GM21619 (cell line): ENCODE measurements at regions not wholly inside any gene's neighbourhood (a gene's known extent, or its start where the extent isn't known, plus 50 kb on each side); places are given as distances from the start of the nearest gene placed in this dataset.
"Not testable (repeated sequence)": the region's sequence is repeated elsewhere in the genome, so short reads cannot be mapped to it uniquely, and the experiment has no call there.

Source experiments
- ATAC-seq: cut with Tn5 transposase; IDR thresholded peaks from one replicate; pipeline ENCODE4 v1.9.1; 2021; ENCODE audit not compliant: unreplicated experiment

DNA sequence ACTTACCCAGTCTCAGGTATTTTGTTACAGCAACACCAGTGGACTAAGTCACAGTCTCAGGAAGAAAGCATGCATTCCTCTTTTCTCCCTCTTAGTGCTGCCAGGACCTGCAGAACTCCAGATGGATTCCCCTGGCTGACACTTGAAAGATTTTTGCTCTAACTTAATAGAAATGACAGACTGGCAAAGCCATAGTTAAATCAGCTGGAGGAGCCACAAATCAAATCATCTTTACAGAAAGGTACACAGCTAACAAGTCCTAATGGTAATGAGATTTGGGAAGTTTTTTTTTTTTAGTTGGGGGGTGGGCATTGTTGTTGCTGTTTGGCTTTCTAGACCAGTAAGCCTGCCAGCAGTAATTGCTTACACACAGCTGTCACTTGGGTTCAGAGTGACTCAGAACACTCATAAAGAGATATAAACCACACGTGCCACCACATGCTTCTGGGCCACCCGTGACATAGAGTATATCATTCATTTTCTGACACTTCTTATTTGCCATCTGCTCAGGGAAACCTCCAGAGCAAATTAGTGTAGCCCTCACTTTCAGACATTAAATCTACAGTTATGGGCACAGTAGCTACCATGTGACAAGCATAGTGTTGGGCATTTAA lies 72.4 kb downstream of the FH start:
- ATAC-seq = no peak

DNA sequence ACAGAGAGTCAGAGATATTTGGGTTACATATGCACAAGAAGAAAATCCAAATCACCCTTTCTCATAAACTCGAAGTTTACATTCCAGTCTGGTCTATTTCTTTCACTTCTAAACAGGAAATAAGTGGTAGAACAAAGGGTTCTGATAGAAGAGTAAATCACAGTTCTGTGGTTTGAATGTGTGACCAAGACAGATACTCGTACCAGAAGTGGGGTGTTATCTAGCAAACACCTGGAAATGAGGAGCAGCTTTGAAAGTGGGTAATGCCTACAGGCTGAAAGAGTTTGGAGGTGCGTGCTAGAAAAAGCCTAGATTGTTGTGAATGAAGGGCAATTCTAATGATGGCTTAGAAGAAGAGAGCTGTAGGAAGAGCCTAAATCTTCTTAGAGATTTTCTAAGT lies 74.7 kb downstream of the FH start:
- no peak for ATAC-seq

- no peak for ATAC-seq
These were observed 76.0 kb downstream of the FH start for GRCh38 chr1:241443561-241443960.

GRCh38 chr1:241442686-241443085 lies 76.9 kb downstream of the FH start:
- no peak for ATAC-seq

GRCh38 chr1:241440904-241441303 lies 78.7 kb downstream of the FH start:
- no peak for ATAC-seq

DNA sequence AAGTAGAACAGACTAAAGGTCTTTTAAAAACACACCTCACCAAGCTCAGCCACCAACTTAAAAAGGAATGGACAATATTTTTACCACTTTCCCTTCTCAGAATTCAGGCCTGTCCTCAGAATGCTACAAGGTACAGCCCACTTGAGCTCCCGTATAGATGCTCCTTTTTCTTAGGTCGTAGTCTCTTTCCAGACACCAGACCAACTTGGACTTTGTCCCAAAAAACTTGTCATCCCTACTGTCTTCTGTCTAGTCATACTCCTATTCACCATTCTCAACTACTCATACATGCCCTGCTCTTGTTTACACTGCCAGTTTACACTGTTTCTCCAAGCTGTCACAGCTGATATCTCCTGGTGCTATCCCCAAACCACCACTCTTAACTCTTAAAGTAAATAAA lies 80.9 kb downstream of the FH start:
- not testable (repeated sequence) for ATAC-seq

GRCh38 chr1:241432241-241432640 lies 75.2 kb upstream of the RGS7 start:
- no peak for ATAC-seq

DNA sequence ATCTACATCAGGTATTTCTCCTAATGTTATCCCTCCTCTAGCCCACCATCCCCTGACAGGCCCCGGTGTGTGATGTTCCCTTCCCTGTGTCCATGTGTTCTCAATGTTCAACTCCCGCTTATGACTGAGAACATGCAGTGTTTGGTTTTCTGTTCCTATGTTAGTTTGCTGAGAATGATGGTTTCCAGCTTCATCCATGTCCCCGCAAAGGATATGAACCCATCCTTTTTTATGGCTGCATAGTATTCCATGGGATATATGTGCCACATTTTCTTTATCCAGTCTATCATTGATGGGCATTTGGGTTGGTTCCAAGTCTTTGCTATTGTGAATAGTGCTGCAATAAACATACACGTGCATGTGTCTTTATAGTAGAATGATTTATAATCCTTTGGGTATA lies 68.1 kb upstream of the RGS7 start:
- not testable (repeated sequence) for ATAC-seq

- no peak for ATAC-seq
These were observed 67.5 kb upstream of the RGS7 start for GRCh38 chr1:241424480-241424971.

DNA sequence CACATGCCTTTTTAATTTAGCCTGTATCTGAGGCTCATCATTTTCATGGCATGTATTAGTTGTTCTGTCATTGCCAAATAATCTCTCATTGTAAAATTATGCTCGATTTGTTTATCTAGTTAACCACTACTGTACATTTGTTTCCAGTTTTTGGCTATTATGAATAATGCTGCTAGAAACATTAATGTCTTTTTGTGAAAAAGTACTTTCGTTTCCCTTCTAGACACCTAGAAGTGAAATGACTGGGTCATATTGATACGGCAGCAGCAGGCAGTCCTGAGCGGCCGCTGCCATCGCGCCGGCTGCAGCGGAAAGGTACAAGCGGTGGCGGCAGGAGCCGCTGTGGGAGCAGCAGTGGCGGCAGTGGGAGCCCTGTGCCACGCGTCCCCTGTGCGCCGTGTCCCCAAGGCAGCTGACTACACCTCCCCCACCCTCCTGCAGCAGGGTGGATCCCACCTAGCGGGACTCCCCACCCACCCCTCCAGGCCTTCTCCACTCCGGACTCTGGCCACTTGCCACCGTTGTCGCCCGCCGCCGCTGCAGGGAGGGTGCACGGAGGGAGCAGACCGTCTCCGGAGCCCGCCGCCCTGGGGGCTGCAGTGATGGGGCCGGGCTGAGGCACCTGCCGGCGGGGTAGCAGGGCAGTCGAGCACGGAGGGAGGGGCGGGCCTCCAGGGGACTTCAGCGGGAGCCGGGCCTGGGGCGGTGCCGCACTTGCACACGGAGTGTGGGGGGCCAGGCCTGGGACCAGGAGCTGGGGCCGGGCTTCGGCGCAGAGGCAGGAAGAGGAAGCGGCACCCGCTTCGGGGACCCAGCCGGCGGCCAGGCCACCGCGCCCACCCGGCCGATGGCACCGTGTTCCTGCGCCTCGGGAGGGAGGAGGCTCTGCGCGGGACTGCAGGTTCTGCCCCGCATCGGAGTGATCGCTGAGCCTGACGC lies 66.8 kb upstream of the RGS7 start:
- peak; percentile 91 for ATAC-seq

DNA sequence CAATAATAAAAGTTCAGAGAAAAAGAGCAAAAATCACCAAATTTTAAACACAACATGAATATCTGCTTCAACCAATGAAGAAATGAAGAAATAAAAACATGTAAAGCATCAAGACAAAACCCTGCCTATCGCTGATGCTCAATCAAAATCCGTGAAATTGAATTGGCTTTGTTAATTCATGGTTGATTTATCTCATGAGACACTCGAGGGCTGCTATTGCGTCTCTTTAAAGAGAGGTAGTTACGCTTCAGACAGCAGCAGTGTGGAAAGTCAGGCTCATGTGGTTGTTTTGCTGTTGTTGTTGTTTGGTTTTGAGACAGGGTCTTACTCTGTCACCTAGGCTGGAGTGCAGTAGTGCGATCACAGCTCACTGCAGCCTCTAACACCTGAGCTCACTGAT lies 65.5 kb upstream of the RGS7 start:
- no peak for ATAC-seq

GRCh38 chr1:241419986-241420385 lies 63.0 kb upstream of the RGS7 start:
- ATAC-seq = no peak

GRCh38 chr1:241417258-241417657 lies 60.3 kb upstream of the RGS7 start:
- ATAC-seq = no peak

DNA sequence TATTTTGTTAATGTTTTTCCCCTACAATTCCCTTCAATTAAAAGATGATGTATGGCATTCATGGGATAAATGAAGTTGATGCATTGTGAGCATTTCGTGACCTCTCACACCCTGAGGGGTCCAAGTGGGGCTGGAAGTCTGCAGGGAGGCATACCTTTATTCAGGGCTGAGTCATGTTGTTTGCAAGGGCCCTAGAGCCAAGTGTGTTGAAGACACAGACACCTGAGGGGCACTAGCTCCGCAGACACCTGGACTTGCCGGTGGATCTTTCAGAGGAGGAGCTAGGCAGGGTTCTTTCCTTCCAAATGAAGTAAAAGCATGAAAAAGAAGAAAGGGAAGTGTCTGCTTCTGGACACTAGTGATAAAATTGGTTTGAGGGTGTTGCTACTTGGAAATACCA lies 57.0 kb upstream of the RGS7 start:
- ATAC-seq = no peak

- ATAC-seq = peak; percentile 51
These were observed 56.4 kb upstream of the RGS7 start for GRCh38 chr1:241413386-241413785.

DNA sequence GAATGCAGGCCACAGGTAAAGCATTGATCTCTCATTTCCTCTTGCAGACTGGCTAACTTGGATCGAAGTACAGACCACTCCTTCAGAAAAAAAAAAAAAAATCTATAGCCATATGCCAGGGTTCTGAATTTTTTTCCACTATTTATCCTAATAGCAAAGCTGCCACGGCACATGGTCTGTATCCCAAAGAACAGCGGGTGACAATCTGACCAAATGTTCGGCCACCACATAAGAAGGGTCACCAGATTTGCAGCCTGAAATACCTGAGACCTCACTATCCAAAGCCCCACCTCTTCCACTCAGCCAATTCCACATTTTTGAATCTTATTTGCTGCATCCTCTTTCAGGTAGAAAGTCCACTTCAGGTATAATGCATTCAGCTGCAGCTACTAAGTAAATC lies 55.6 kb upstream of the RGS7 start:
- ATAC-seq = no peak

DNA sequence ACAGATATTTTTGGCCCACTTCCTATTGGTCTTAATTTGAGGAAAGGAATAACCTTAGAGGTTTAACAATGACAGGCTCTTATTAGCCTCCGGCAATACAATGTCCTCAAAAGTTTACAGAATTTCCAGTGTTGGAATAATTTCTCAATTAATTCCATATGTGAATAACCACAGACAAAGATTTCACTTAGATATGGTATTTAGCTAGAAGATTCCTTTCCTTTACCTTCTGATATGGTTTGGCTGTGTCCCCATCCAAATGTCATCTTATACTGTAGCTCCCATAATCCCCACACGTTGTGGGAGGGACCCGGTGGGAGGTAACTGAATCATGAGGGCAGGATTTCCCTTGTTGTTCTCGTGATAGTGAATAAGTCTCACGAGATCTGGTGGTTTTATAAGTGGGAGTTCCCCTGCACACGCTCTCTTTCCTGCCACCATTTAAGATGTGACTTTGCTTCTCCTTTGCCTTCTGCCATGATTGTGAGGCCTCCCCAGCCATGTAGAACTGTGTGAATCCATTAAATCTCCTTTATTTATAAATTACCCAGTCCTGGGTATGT lies 54.9 kb upstream of the RGS7 start:
- no peak for ATAC-seq

- ATAC-seq = no peak
These were observed 54.2 kb upstream of the RGS7 start for GRCh38 chr1:241411056-241411775.

GRCh38 chr1:241408170-241408569 lies 51.2 kb upstream of the RGS7 start:
- no peak for ATAC-seq
